ENCODE measurements at regions not wholly inside any gene's neighbourhood (a gene's known extent, or its start where the extent isn't known, plus 50 kb on each side); places are given as distances from the start of the nearest gene placed in this dataset.

GRCh38 chr9:26264709-26265601, 586.7 kb upstream of the TUSC1 start:
- TF ChIP-seq GATA3 (IDR thresholded peaks at IDR 0.05; ENCODE audit: low read depth, low read length) (no peak), GATA2 (IDR thresholded peaks at IDR 0.05; ENCODE audit: low read depth, low read length) (no peak)
